D721Med (cell line): ENCODE measurements at regions not wholly inside any gene's neighbourhood (a gene's known extent, or its start where the extent isn't known, plus 50 kb on each side); places are given as distances from the start of the nearest gene placed in this dataset.
"Not testable (repeated sequence)": the region's sequence is repeated elsewhere in the genome, so short reads cannot be mapped to it uniquely, and the experiment has no call there.

Source experiments
- DNase-seq: peaks from one replicate; pipeline ENCODE4 v3.0.0; 2011; ENCODE audit warnings: low spot score; ENCODE audit not compliant: insufficient read length
- FAIRE-seq: peaks from 2 replicates; lab custom pipeline; 2011; peaks lifted over from hg19 to GRCh38; lab: Jason Lieb, UNC

DNA sequence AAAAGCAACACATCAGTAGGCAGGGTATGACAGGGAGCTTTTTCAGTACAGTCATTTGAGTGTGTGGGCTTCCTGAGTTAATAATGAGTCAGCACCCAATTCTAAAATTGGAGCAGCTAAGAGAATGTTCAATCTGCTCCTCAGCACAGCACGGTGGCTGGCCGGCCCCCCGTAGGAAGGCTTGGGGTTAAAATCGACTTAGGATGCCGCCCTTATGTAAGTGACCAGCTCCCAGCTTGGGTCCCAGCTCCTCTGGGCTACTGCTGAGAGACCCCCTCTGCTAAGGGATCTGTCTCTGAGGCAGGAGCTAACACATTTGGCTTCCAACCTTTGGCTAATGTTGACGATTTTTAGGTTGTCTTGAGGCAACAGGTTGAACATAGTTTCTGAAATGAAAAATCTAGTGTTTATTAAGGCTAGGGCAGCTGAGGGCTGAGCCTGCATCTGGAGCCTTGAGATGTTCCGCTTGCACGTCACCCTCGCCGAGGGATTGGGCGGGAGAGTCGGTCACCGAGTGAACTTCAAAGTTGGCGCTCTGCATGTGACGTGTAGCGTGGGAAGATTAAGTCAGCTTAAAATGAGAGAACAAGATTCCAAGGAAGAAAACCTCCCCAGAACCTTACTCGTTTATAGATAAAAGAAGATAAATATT lies 291.3 kb upstream of the PLGLB2 start:
- DNase-seq, FAIRE-seq: not testable (repeated sequence)

DNA sequence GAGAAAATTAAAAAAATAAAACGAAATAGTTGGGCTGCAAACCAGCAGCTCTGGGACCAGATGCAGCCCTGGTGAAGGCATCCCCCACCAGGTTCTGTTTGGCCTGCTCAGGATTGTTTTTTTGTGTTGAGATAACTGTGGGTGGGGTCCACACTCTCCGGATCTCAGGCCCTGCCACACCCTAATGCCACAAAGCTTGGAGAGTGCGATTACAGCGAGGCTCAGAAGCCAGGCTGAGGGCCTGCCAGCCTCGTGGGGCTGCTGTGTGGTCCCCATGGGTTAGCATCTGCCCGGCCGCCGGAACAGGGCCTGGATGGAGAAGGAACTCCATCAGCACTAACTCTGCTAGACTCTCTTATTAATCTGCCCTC lies 290.8 kb upstream of the PLGLB2 start:
- DNase-seq, FAIRE-seq: not testable (repeated sequence)

DNA sequence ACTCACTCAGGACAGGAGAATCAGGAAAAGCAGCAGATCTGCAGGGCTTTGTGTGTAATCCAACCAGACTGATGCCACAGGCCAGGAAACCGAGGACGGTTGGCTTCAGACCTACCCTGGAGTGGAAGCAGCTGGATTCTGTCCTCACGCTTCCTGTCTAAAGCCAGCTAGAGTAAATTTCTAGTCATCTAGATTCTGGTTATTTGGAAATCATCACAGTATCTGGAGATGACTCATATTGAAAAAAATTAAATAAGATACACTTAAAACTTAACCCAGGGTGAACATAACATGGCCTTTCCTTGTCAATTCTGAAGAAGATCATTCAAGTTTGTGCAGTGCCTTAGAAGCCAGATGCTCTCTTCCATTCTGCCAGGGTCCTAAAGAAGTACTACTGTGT lies 288.9 kb upstream of the PLGLB2 start:
- not testable (repeated sequence) for DNase-seq, FAIRE-seq

DNA sequence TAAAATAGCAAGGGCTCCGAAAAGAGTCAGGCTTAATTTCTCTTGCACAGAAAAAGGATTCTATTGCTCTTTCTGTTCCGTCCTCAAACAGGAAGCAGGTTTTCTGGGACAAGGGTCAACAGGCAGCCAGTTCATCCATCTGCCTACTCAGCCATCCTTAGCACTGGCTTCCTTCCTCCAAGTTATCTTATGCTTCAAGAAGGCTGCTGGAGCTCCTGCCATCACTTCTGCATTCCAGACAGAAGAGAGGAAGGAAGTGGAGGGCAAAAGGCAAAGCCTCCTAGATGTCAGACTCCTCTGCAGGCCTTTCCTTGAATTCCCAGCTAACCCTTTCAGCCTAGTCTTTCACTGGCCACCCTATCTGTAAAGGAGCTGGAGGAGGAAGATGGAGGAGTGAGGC lies 287.8 kb upstream of the PLGLB2 start:
- not testable (repeated sequence) for FAIRE-seq, DNase-seq

DNA sequence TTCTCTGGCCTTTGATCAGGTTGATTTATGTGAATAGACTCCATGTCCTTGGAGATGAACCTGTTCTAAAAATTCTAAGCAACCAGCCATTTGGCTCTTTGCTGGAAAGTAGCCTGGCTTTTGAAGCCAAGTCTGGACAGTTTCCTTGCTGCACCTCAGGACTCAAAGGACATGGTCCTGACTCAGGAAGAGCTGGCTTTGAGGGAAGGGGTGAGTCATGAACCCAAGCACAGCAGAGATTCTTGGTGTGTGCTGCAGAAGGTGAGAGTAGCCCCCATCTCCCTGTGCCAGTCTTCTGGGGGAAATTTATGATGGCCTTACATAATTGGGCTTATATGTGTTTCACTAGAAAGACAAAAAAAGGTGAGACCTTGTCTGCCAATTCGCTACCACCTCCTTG lies 287.2 kb upstream of the PLGLB2 start:
- DNase-seq, FAIRE-seq: not testable (repeated sequence)

DNA sequence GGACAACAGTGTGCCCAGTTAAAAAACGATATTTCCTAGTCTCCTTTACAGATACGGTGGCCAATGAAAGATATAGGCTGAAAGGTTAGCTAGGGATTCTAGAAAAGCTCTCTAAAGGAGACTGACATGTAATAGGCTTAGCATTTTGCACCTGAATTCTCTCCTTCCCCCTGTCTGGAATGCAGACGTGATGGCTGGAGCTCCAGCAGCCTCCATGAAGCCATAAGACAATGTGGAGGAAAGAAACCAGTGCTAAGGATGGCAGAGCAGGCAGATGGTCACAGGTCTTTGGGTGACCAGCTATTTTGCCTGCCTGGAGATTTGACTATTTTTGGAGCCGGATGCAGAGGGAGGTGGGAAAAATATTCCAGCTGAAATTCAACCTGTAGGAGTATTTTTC lies 286.2 kb upstream of the PLGLB2 start:
- FAIRE-seq, DNase-seq: not testable (repeated sequence)

DNA sequence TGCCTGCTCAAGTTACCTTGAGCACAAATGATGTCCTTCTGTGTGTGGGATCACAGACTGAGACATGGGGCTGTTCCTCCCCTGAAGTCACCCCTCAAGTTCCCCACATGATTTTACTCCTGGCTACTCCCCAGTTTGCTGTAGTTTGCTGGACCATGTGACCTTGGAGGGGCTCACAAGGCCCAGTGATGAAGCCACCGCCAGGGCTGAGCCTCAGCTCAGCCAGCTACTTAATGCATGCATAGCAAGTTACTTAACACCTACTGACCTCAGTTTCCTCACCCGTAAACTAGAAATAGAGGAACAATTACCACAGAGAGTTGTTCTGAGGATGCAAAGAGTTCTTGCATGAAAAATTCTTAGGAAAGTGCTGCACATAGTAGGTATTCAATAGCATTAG lies 283.7 kb upstream of the PLGLB2 start:
- not testable (repeated sequence) for DNase-seq, FAIRE-seq

DNA sequence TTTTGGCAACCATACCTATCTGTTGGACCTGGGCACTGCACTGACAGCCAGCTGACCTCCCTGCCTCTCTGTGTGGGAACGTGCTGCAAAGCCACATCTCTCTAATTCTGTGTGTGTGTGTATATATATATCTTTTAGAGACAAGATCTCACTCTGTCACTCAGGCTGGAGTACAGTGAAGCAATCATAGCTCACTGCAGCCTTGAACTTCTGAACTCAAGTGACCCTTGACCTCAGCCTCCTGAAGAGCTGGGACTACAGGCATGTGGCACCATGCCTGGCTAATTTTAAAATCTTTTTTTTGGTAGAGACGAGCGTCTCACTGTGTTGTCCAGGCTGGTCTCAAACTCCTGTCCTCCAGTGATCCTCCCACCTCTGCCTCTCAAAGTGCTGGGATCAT lies 282.2 kb upstream of the PLGLB2 start:
- not testable (repeated sequence) for FAIRE-seq, DNase-seq

DNA sequence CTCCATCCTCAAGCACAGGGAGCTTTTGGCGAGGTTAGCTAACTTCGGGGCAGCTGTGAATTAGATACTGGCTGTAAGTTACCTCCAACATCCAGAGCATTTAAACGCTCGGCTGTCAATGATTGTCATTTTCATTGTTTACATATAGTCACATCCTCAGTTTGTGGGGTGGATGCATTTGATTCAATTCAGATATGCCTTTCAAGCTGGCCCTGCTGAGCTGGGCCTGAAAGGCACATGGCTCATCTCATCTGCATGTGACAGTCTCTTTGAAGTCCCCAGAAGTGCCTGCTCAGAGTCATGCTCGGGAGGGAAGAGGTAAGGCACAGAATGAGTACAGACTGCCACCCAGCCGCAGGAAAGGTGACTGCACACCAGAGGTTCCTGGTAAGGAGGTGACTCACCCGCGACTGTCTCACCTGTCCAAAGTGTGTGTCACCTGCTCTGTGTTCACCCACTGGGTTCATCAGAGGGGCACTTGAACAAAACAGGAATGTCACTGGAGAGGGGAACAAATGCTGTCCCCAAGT lies 281.2 kb upstream of the PLGLB2 start:
- DNase-seq, FAIRE-seq: not testable (repeated sequence)

DNA sequence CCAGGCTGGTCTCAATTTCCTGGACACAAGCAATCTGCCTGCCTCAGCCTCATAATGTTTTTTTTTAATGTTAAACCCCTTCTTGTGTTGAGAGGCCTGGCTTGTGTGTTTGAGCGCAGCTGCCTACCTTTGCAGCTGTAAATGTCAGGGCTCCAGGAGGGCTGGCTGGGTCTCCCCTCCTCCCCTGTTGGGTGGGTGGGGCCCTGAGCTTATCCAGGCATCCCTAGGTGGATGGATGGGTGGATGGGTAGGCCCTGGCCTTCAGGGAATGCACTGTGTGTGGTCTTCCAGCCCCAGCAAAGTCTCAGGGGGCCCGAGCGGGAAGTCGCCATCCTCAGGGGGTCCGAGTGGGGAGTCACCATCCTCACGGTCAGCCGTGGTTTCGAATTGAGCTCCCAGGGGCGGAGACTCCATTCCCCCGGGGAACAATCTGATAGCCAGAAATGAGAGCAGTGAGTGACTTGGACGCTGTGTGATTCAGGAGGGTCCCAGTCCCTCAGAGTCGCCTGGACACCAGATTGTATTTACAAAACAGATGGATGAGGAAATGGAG lies 279.4 kb upstream of the PLGLB2 start:
- DNase-seq, FAIRE-seq: not testable (repeated sequence)

DNA sequence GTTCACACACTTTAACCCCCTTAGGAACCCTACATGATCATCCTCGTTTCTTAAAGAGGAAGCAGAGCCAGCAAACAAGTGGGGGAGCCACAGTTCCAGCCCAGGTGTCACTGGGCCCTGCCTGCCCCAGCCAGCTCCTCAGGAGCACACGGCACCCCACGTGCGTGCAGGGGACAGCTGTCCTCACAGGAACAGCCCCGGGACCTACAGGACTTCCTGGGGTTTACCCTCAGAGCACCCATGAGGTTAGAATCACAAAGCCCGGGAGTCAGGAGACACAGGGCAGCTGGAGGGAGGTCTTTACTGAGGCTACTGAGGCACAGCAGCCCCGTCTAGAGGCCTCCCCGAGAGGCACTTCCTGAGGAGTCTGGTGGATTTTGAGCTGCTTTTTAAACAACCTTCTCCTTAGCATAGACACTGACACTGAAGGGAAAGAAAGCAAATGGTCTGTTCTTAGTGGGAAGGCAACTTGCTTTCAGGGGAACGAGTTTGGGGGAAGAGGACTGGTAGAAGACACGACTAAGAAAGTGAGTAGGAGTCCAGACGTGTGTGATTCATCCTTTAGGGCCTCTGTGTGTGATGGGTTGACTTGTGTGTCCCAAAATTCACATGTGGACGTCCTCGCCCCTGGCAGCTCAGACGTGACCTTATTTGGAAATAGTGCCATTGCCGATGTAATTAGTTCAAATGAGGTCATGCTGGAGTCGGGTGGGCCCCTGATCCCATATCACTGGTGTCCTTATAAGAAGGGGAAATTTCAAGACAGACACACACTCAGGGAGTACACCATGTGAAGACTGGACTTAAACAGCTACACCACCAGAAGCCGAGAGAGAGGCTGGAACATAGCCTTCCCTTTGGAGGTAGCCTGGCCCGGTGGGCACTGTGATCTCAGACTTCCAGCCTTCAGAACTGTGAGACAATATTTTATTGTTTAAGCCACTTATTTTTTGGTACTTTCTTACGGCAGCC lies 278.4 kb upstream of the PLGLB2 start:
- not testable (repeated sequence) for DNase-seq

DNA sequence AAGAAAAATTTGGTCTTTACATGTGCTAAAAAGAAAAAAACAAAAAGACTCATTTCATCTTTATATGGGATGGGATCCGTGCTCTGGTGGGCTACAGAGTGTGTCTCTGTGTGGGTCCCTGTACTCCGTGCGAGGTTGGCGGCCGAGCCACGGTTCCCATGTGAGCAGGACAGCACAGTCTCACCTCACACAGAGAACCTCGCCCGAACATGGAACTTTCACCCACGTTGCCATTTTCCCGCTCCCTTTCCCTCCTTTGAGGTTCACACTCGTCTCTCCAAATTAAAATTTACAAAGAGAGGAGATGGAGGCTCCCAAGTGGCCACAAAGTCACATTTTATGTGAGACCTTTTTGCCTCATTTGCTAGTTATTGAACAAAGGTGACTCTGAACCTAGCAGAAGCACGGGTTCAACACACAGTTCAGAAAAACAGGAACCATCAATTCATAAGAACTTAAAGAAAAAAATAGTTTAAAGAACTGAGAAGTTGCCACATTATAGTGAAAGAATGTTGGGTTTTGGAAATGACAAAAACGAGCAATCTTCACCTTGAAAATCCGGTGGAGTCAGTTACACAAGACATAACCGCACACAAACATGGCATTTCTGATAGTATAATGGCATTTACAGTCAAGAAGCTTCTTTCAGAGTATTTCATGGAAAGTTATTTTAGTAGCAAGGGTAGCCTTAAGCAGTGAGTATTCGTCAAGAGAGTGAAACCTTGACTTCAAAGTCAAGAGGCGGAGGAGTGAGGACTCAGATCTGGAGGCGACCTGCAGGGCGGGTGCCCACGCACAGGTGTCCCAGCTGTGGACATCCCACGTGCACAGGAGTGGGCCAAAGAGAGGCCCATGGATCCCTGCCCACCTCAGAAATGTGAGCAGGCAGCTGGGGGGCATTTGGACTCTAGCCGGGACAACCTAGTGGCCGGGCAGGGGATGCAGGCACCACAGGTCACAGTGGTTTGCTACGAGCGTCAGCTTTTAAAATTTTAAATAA lies 277.2 kb upstream of the PLGLB2 start:
- not testable (repeated sequence) for FAIRE-seq, DNase-seq

More for the DNA sequence above, 278.4 kb upstream of the PLGLB2 start:
- FAIRE-seq, result not testable (repeated sequence)

DNA sequence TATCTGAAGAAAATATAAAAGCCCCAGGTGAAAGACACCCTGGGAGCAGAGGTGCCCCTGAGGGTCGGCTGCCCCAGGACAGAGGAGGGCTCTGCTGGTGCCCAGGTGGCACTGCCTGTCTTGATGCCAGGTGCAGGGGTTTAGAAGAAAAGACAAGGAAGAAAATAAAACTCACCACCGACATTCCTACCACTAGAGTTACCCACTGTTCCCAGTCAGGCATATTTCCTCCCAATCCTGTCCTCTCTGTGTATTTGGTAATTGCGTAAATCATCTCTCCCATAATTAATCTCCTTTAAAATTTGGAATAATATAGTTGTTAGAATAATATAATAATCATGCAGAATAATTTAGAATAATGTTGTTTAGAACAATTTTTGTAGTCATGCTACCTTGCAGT lies 276.4 kb upstream of the PLGLB2 start:
- not testable (repeated sequence) for FAIRE-seq, DNase-seq

DNA sequence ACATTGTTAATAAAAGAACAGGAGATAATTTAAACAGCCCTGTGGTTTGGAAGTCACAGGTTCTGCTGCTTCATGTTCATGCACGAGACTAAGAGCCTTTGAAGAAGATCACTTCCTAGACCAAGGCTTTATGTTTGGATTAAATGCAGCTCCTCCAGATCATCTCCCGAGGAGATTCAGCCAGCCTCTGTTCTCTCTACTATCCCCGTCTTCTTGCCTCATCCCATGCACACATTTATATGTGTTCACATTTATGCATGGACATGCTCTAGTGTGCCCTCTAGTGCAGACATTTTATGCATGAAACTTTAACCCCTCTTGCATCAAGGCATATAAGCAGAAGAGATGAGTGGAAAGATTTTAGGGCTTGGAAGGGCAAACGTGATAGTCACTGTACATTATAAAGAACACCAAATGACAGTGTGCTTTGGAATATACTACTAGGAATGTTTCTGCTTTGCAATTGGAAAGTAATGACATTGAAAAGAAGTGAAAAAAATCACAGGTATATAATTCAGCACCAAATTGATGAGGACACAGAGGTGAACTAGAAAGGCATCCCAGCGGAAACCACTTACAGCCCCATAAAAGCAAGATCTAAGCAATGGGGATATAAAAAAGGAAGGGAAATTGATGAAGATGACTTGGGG lies 271.5 kb upstream of the PLGLB2 start:
- FAIRE-seq, DNase-seq: not testable (repeated sequence)

DNA sequence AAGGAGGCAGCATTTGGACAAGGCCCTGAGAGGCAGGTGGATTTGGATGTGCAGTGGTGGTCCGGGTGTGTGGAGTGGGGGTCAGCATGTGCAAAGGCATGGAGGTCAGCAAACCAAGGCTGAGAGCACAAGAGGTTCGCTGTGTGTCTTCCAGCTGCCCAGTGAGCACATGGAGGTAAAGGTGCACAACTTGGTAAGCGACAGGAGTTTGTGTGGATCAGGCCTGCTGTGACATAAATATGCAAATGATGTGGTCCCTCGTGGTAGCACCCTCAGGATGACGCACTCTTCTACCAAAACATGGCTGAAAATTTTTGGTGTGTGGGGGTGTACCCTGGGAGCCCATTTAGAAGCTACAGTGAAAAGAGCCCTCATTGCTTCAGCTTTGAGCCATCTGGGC lies 271.0 kb upstream of the PLGLB2 start:
- FAIRE-seq, result not testable (repeated sequence)

DNA sequence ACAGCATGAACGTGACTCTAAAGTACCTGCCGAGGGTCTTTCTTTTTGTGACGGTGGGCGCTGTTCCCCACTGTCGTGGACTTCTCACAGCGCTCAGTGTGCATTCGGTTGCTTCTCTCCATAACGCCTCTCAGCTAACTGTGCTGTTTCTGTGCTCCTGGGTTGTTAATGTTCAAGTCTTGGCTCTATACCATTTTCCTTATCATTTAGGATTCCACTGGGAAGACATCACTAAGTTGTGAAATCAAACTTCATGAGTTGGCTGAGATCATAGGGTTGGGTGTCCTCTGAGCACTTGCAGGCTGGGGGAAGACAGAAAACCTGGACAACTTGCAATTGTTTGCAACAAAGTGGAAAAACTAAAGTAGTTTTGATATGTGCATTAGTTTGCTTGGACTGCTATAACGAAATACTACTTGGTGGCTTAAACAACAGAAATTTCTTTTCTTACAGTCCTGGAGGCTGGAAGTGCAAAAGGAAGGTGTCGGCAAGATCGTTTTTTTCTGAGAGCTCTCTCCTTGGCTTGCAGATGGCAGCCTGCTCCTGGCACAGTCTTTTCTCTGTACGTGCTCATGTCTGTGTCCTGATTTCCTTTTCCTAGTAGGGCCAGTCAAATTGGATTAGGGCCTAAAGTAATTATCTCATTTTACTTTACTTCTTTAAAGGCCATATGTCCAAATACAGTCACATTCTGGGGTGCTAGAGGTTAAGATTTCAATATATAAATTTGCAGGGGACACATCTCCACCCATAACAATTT lies 270.0 kb upstream of the PLGLB2 start:
- DNase-seq, FAIRE-seq: not testable (repeated sequence)

More for the DNA sequence above, 271.0 kb upstream of the PLGLB2 start:
- not testable (repeated sequence) for DNase-seq

DNA sequence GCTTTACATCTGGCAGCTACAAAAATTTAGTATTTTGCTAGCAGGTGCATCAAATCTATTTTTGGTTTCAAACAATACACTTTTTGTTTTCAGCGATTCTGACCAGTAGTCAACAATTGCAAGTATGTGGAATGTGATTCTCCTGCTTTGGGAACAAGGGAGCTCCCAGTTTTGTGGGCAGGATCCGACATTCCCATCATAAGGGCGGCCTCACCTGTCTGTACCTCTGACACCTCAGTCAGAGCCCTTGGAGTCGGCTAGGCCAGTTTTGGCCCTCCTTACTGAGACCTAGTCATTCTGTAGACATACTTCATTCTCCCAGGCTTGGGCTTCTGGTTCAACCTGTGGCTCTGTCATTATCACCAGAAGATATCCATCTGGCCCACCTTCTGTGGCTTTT lies 269.0 kb upstream of the PLGLB2 start:
- not testable (repeated sequence) for DNase-seq, FAIRE-seq
